22Rv1 (cell line): ENCODE measurements at regions not wholly inside any gene's neighbourhood (a gene's known extent, or its start where the extent isn't known, plus 50 kb on each side); places are given as distances from the start of the nearest gene placed in this dataset.

ENCODE experiments used
- ZFX ChIP-seq: fragments of 450-650 bp; IDR thresholded peaks from 2 replicates; pipeline ENCODE4 v1.6.1; 2017; ENCODE audit warnings: antibody characterized with exemption, borderline replicate concordance
- TF ChIP-seq, protein P1 (sequence below): fragments of 450-650 bp; IDR thresholded peaks from 2 replicates; pipeline ENCODE4 v1.5.1; 2017; ENCODE audit warnings: mild to moderate bottlenecking

DNA sequence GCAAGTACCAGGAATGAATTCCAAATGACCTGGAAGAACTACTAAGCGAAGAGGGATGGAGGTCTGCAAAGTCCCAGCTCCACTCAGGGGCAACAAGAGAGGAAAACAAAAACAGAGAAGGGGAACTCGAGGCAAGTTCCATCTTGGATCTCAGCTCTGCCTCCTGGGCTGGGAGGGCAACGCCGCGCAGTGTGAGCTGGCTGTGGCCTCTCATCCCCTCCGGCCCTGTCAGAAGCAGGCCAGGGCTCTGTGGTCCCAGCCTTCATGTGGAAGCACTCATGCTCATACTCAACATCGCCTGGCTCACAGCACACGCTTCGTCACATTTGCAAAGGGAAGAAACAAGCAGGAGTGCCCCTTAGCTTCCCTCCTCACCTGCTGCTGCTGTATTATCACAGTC, 627.9 kb upstream of the MGMT start:
- TF ChIP-seq, protein P1, sequence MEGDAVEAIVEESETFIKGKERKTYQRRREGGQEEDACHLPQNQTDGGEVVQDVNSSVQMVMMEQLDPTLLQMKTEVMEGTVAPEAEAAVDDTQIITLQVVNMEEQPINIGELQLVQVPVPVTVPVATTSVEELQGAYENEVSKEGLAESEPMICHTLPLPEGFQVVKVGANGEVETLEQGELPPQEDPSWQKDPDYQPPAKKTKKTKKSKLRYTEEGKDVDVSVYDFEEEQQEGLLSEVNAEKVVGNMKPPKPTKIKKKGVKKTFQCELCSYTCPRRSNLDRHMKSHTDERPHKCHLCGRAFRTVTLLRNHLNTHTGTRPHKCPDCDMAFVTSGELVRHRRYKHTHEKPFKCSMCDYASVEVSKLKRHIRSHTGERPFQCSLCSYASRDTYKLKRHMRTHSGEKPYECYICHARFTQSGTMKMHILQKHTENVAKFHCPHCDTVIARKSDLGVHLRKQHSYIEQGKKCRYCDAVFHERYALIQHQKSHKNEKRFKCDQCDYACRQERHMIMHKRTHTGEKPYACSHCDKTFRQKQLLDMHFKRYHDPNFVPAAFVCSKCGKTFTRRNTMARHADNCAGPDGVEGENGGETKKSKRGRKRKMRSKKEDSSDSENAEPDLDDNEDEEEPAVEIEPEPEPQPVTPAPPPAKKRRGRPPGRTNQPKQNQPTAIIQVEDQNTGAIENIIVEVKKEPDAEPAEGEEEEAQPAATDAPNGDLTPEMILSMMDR: no peak
- no peak for TF ChIP-seq ZFX
